HG02610 (cell line): ENCODE measurements at regions not wholly inside any gene's neighbourhood (a gene's known extent, or its start where the extent isn't known, plus 50 kb on each side); places are given as distances from the start of the nearest gene placed in this dataset.
"Not testable (repeated sequence)": the region's sequence is repeated elsewhere in the genome, so short reads cannot be mapped to it uniquely, and the experiment has no call there.

Source experiments
- ATAC-seq: cut with Tn5 transposase; IDR thresholded peaks from one replicate; pipeline ENCODE4 v1.9.1; 2021; ENCODE audit warnings: mild to moderate bottlenecking, moderate library complexity; ENCODE audit not compliant: unreplicated experiment

GRCh38 chr6:112459758-112460304 lies 112.7 kb downstream of the RFPL4B start:
- ATAC-seq, result no peak

GRCh38 chr6:112464901-112465665 lies 118.0 kb downstream of the RFPL4B start:
- ATAC-seq, result no peak

GRCh38 chr6:112466373-112467151 lies 119.4 kb downstream of the RFPL4B start:
- ATAC-seq, result peak; percentile 69

- ATAC-seq, result no peak
Measured at GRCh38 chr6:112468359-112468758, 121.2 kb downstream of the RFPL4B start.

GRCh38 chr6:112469306-112469705 lies 122.2 kb downstream of the RFPL4B start:
- no peak for ATAC-seq

DNA sequence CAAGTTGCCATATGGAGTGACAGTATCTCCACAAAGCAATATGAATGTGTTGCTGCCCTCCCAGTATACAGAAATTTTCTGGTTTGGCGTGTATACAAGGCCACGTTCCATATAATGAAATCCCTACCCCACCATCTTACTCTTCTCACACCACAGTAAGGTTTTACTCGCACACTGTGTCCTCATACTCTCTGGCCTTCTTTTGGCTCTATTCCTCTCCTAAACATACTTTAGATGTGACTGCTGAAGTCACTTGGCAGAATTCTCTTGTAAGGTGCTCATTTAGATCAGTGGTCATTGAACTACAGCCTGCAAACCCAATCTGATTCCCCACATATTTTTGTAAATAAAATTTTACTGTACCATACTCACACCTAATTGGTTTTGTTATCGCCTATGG lies 123.2 kb downstream of the RFPL4B start:
- ATAC-seq, result no peak

DNA sequence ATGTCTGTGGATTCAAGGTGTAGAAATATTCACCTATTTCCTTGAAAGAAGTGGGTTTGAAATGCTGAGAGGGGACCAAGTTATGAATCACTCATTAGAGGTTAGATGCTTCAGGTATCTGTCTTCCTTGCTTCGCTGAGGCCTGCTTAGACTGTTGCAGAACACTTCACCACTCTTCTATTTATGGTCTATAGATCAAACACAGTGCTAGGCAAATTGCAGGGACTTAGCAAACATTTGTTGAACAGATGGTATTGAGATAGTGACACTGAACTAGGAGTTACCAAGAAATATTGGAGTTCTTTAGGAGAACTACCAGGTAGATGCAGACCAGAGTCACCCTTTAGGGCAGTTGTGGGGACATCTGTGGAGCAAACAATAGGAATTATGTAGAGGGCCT lies 123.8 kb downstream of the RFPL4B start:
- no peak for ATAC-seq

GRCh38 chr6:112475083-112475482 lies 128.0 kb downstream of the RFPL4B start:
- ATAC-seq, result no peak

DNA sequence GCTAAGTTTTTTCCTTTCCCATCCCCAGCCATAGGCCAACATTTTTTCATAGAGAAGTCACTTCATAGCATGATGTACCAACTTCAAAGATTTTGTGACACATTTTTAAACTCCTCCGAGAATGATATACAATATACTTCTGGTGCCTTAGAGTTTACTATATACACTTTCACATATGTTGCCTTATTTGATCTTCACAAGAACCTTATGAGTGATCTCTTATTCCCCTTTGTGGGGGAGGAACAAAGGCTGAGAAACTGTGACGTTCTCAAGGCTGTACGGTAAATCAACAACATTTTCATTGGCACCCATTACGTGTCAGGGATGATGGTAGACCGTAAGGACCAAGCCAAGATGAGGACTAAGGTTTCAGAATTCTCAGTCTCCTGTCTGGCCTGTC lies 130.0 kb downstream of the RFPL4B start:
- ATAC-seq, result no peak

GRCh38 chr6:112478036-112478435 lies 130.9 kb downstream of the RFPL4B start:
- ATAC-seq, result no peak

- ATAC-seq, result not testable (repeated sequence)
Measured at GRCh38 chr6:112479975-112480374, 132.8 kb downstream of the RFPL4B start.

GRCh38 chr6:112480553-112480952 lies 133.4 kb downstream of the RFPL4B start:
- ATAC-seq, result no peak

DNA sequence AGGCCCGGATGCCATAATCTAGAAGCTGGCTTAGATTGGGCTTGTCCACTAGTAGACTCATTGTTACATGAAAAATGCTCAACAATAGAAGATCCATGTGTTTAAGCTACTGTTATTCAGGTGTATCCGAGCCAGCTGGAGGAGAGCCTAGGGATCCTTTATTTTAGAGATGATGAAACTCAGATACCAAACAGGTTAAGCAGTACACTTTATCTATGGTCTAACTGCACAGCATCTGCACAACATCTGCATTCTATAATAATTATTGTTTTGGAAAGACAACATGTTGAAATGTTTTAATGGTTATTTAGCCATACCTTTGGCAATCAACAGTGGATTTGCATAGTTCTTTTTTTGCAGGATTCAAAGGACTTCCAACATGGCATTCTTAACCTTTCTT lies 134.1 kb downstream of the RFPL4B start:
- ATAC-seq, result no peak

DNA sequence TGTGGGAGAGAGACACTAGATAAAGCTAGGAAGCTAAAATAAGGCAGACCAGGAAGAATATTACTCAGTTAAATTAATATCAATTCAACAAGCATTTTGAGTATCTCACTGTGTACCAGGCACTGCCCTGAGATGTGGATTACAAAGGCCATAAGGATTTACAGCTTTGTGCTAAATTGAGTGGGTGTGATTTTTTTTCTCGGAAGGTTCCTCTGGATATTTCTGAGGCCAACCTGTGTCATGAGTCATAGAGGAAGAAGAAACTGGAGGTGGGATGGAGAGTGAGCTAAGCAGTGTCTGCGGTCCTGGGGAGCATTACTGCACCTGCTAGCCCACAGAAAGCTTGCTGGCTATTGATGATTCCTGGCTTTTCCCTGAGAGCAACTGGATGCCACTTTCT lies 135.2 kb downstream of the RFPL4B start:
- ATAC-seq, result no peak

DNA sequence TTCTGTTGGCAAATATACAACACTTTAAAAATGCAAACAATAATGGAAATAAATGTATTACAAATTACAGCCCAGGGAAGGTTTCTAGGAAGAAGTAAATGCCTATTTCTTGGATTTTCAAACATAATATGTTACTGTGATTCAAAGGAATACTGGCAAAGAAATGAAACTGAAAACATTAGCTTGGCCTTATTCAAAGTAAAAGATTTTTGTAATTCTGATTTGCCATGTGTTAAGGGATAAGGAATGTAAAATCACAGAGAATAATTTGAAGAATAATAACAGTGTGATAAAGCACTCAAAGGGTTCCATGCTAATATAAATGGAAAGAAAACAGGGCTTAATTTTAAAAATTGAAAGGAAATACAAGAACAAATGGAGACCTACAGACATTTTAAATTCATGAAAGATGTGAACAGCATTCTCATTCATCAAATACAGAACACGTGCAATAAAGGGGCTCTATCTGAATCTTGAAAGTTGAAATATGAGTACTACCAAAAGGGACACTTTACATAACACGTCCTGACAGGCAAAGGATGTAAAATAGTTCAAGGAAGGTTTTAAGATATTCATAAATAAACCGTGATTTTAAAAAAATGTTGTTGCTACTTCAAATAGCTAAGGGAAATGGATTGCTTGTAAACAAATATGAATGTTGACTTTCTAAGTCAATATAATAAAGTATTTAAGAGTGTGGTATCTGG lies 138.1 kb downstream of the RFPL4B start:
- ATAC-seq, result no peak

- no peak for ATAC-seq
Measured at GRCh38 chr6:112485827-112486212, 138.7 kb downstream of the RFPL4B start.

GRCh38 chr6:112486454-112486853 lies 139.3 kb downstream of the RFPL4B start:
- no peak for ATAC-seq

GRCh38 chr6:112488238-112488637 lies 141.1 kb downstream of the RFPL4B start:
- ATAC-seq, result no peak

DNA sequence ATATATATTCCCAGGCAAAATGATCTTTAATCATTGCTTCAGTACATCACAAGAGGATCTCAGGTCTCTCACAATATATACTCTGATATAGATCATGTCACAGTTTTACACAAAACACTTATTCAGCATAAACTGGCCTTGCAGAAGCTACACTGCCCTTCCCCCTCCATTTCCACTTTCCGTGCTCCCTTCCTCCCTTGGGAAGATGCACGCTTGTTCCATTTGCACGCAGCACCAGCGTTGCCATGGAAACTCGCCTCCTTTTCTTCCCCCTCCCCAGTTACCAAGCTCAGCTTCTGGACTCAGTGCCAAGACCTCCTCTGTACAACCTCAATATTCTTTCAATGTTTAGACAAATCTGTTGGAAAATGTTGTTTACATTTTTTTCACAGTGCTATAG lies 154.6 kb downstream of the RFPL4B start:
- no peak for ATAC-seq

- no peak for ATAC-seq
Measured at GRCh38 chr6:112502351-112503090, 155.4 kb downstream of the RFPL4B start.
